ENCODE measurements at regions not wholly inside any gene's neighbourhood (a gene's known extent, or its start where the extent isn't known, plus 50 kb on each side); places are given as distances from the start of the nearest gene placed in this dataset.

GRCh38 chr7:86953219-86953618 lies 106.2 kb downstream of the ELAPOR2 start:
- TF ChIP-seq, protein P1, sequence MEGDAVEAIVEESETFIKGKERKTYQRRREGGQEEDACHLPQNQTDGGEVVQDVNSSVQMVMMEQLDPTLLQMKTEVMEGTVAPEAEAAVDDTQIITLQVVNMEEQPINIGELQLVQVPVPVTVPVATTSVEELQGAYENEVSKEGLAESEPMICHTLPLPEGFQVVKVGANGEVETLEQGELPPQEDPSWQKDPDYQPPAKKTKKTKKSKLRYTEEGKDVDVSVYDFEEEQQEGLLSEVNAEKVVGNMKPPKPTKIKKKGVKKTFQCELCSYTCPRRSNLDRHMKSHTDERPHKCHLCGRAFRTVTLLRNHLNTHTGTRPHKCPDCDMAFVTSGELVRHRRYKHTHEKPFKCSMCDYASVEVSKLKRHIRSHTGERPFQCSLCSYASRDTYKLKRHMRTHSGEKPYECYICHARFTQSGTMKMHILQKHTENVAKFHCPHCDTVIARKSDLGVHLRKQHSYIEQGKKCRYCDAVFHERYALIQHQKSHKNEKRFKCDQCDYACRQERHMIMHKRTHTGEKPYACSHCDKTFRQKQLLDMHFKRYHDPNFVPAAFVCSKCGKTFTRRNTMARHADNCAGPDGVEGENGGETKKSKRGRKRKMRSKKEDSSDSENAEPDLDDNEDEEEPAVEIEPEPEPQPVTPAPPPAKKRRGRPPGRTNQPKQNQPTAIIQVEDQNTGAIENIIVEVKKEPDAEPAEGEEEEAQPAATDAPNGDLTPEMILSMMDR (IDR thresholded peaks at IDR 0.05; ENCODE audit: poor library complexity), result no peak
- TF ChIP-seq EZH2 (IDR thresholded peaks at IDR 0.05; ENCODE audit: borderline replicate concordance) (no peak), EZH2phosphoT487 (IDR thresholded peaks at IDR 0.05; ENCODE audit: low read depth, severe bottlenecking, unreplicated experiment) (no peak)
